B cell (primary cell): ENCODE measurements at regions not wholly inside any gene's neighbourhood (a gene's known extent, or its start where the extent isn't known, plus 50 kb on each side); places are given as distances from the start of the nearest gene placed in this dataset.

ENCODE experiments used
- ATAC-seq: fragments of 200-7000 bp; cut with Tn5 transposase; one replicate; pipeline ENCODE4 v1.10.0; 2021; ENCODE audit warnings: low read depth, mild to moderate bottlenecking, moderate number of reproducible peaks, moderate library complexity
- CTCF ChIA-PET: fragments of 350-600 bp; sonication (Branson Sonifier 250); formaldehyde crosslinking; loops from one replicate; lab custom pipeline; 2021; ENCODE audit warnings: antibody characterized with exemption, inconsistent platforms; lab: Charles Lee
- POLR2A ChIA-PET: fragments of 350-600 bp; sonication (Branson Sonifier 250); formaldehyde crosslinking; loops from one replicate; lab custom pipeline; 2021; ENCODE audit warnings: antibody characterized with exemption; lab: Charles Lee
- DNase-seq: peaks from one replicate; pipeline ENCODE4 v3.0.0; 2013
- H2AFZ ChIP-seq: 2 replicates; pipeline ENCODE4 v1.6.1; 2012; ENCODE audit warnings: mild to moderate bottlenecking, low read depth, low read length; ENCODE audit not compliant: insufficient read depth, poor library complexity, severe bottlenecking
- H3K27ac ChIP-seq, 2 donors: 1 replicate in 1 of 2; 2 replicates in 1 of 2; pipeline ENCODE4 v1.5.1; 2012 to 2013; ENCODE audit warnings: low read length in 2 of 2, mild to moderate bottlenecking in 2 of 2, moderate library complexity in 1 of 2
- H3K27me3 ChIP-seq, 4 experiments: fragments of 200-600 bp in 1 of 4; sonication (generic) in 1 of 4; replicated peaks in 1 of 4; 1 replicate in 2 of 4; 2 replicates in 2 of 4; pipeline versions ENCODE4 v1.6.1 to v1.7.0; 2013 to 2016; ENCODE audit warnings: low read length in 3 of 4, mild to moderate bottlenecking in 2 of 4, mixed read lengths in 1 of 4, moderate library complexity in 1 of 4; ENCODE audit not compliant: insufficient read depth in 4 of 4, control insufficient read depth in 3 of 4; ENCODE audit errors: control extremely low read depth in 1 of 4
- H3K36me3 ChIP-seq, 2 experiments: replicated peaks in 1 of 2; 1 replicate in 1 of 2; 2 replicates in 1 of 2; pipeline versions ENCODE4 v1.6.1 to v1.7.1; 2013; ENCODE audit warnings: low read length in 1 of 2; ENCODE audit not compliant: insufficient read depth in 2 of 2, control insufficient read depth in 1 of 2; ENCODE audit errors: control extremely low read depth in 1 of 2, extremely low read depth in 1 of 2
- H3K4me1 ChIP-seq, 2 donors: fragments of 200-600 bp in 1 of 2; sonication (generic) in 1 of 2; 1 replicate in 1 of 2; 2 replicates in 1 of 2; pipeline versions ENCODE4 v1.5.1 to v1.6.1; 2013 to 2017; ENCODE audit warnings: low read length in 2 of 2; ENCODE audit not compliant: control insufficient read depth in 2 of 2, insufficient read depth in 2 of 2
- H3K4me2 ChIP-seq: replicated peaks from 2 replicates; pipeline ENCODE3; 2012; ENCODE audit warnings: mild to moderate bottlenecking, low read depth, low read length; ENCODE audit not compliant: poor library complexity, severe bottlenecking
- H3K4me3 ChIP-seq, 5 experiments: fragments of 200-600 bp in 1 of 5; sonication (generic) in 1 of 5; 1 replicate in 3 of 5; 2 replicates in 2 of 5; pipeline versions ENCODE4 v1.5.1 to v1.7.0; 2011 to 2016; ENCODE audit warnings: low read length in 4 of 5, mild to moderate bottlenecking in 4 of 5, low read depth in 2 of 5, control low read depth in 1 of 5, moderate library complexity in 1 of 5; ENCODE audit not compliant: insufficient read depth in 1 of 5; ENCODE audit errors: control extremely low read depth in 1 of 5, extremely low read depth in 1 of 5
- H3K79me2 ChIP-seq: fragments of 200-600 bp; sonication (generic); one replicate; pipeline ENCODE4 v1.6.0; 2016; ENCODE audit warnings: low read length; ENCODE audit not compliant: control insufficient read depth, insufficient read depth
- H3K9ac ChIP-seq: fragments of 200-600 bp; sonication (generic); 2 replicates; pipeline ENCODE4 v1.6.1; 2017; ENCODE audit warnings: mild to moderate bottlenecking, low read length, moderate library complexity
- H3K9me3 ChIP-seq, 3 donors: one replicate each; pipeline versions ENCODE4 v1.6.1 to v1.7.1; 2013; ENCODE audit warnings: low read length in 2 of 3; ENCODE audit not compliant: control insufficient read depth in 2 of 3, insufficient read depth in 1 of 3; ENCODE audit errors: control extremely low read depth in 1 of 3
- H4K20me1 ChIP-seq: 2 replicates; pipeline ENCODE4 v1.6.0; 2012; ENCODE audit warnings: mild to moderate bottlenecking, low read length; ENCODE audit not compliant: insufficient read depth, control insufficient read depth, poor library complexity, severe bottlenecking
- H3K27ac Mint-ChIP-seq: one replicate; pipeline ENCODE4 v1.8.0; 2021; ENCODE audit warnings: mixed read lengths
- H3K27me3 Mint-ChIP-seq: one replicate; pipeline ENCODE4 v1.8.0; 2021; ENCODE audit warnings: mixed read lengths
- H3K4me1 Mint-ChIP-seq: one replicate; pipeline ENCODE4 v1.8.0; 2021; ENCODE audit warnings: mixed read lengths
- H3K4me3 Mint-ChIP-seq: one replicate; pipeline ENCODE4 v1.8.0; 2021; ENCODE audit warnings: mixed read lengths
- H3K9me3 Mint-ChIP-seq: one replicate; pipeline ENCODE4 v1.8.0; 2022; ENCODE audit warnings: mixed read lengths; ENCODE audit not compliant: insufficient read depth
- CTCF ChIP-seq: fragments of 200-600 bp; IDR thresholded peaks from one replicate; pipeline ENCODE4 v1.8.0; 2022; ENCODE audit warnings: antibody characterized with exemption, mild to moderate bottlenecking
- EZH2 ChIP-seq: IDR thresholded peaks from 2 replicates; pipeline ENCODE4 v1.6.1; 2012; ENCODE audit warnings: borderline replicate concordance, low read depth, mild to moderate bottlenecking, moderate library complexity, low read length; ENCODE audit not compliant: insufficient read depth, poor library complexity, severe bottlenecking
- WGBS: methylation state at CpG from one replicate; pipeline ENCODE4 v1.1.5; 2013; ENCODE audit warnings: missing lambda C conversion rate; ENCODE audit not compliant: insufficient coverage; 5-methylcytosine and 5-hydroxymethylcytosine counted together
- intact Hi-C: fragments of 100-400 bp; cut with micrococcal nuclease; formaldehyde crosslinking; loops from one replicate; pipeline ENCODE4 v1.10.0; 2022

- ChIA-PET POLR2A (no interaction called here), CTCF (no interaction called here)
- H3K4me1 Mint-ChIP-seq: no peaks in the 10 kb centered on the region
- no peak overlapping the region for H3K4me3 ChIP-seq
- H3K27me3 Mint-ChIP-seq: no peaks in the 10 kb centered on the region
- no peak for TF ChIP-seq CTCF
- TF ChIP-seq EZH2: no peak
- ATAC-seq (no peak), DNase-seq (no peak)
- no peaks in the 10 kb centered on the region for H3K9me3 ChIP-seq
- H3K27ac Mint-ChIP-seq: no peak overlapping the region
- H3K9ac ChIP-seq: no peak overlapping the region
- H3K4me1 ChIP-seq: no peaks in the 10 kb centered on the region
- H3K9me3 Mint-ChIP-seq: no peaks in the 10 kb centered on the region
- H3K27ac ChIP-seq: no peak overlapping the region
- no peak overlapping the region for H2AFZ ChIP-seq
- WGBS: 100% methylated on average over 1 of the region's 3 CpGs
- intact Hi-C loops: no loop called here
- H3K27me3 ChIP-seq: no peaks in the 10 kb centered on the region
- no peaks in the 10 kb centered on the region for H4K20me1 ChIP-seq
- H3K79me2 ChIP-seq: no peaks in the 10 kb centered on the region
- H3K36me3 ChIP-seq: no peaks in the 10 kb centered on the region
- no peak overlapping the region for H3K4me3 Mint-ChIP-seq
- H3K4me2 ChIP-seq: no peak overlapping the region
These were observed 882.7 kb downstream of the CENPC start for GRCh38 chr4:66662620-66663019.

- POLR2A ChIA-PET: no interaction called here
- Histone ChIP-seq H3K36me3 (no peaks in the 10 kb centered on the region), H3K27me3 (no peaks in the 10 kb centered on the region), H4K20me1 (no peaks in the 10 kb centered on the region), H2AFZ (no peak overlapping the region), H3K4me3 (no peak overlapping the region), H3K9me3 (no peaks in the 10 kb centered on the region), H3K27ac (no peak overlapping the region), H3K4me1 (no peaks in the 10 kb centered on the region), H3K4me2 (no peak overlapping the region), H3K9ac (no peak overlapping the region), H3K79me2 (no peaks in the 10 kb centered on the region)
- DNase-seq (no peak), ATAC-seq (no peak)
- Mint-ChIP-seq H3K9me3 (no peaks in the 10 kb centered on the region), H3K4me1 (no peaks in the 10 kb centered on the region), H3K27me3 (no peaks in the 10 kb centered on the region), H3K4me3 (no peak overlapping the region), H3K27ac (no peak overlapping the region)
- intact Hi-C loops: no loop called here
- CTCF ChIA-PET: no interaction called here
- no peak for TF ChIP-seq CTCF
- TF ChIP-seq EZH2: no peak
- no CpG with 5 or more reads among the region's 2 CpGs for WGBS
These were observed 886.5 kb downstream of the CENPC start for GRCh38 chr4:66658809-66659208.
